ENCODE measurements at regions not wholly inside any gene's neighbourhood (a gene's known extent, or its start where the extent isn't known, plus 50 kb on each side); places are given as distances from the start of the nearest gene placed in this dataset.

- no peak for TF ChIP-seq POLR2A (IDR thresholded peaks at IDR 0.05)
- TF ChIP-seq CTCF (IDR thresholded peaks at IDR 0.05): no peak
Measured at GRCh38 chr13:58979851-58980250, 1183.9 kb downstream of the DIAPH3 start.
